Endodermal cell (in vitro differentiated cells): ENCODE measurements at regions not wholly inside any gene's neighbourhood (a gene's known extent, or its start where the extent isn't known, plus 50 kb on each side); places are given as distances from the start of the nearest gene placed in this dataset.
A peak's percentile ranks its signal among the peaks of the same experiment; 100 is the strongest.
"Not testable (repeated sequence)": the region's sequence is repeated elsewhere in the genome, so short reads cannot be mapped to it uniquely, and the experiment has no call there.

Source experiments
- DNase-seq: peaks from one replicate; pipeline ENCODE4 v3.0.0-alpha.2; 2017
- H3K27ac ChIP-seq: 2 replicates; pipeline ENCODE4 v1.5.1; 2013; ENCODE audit warnings: mild to moderate bottlenecking, low read depth, low read length, moderate library complexity
- H3K27me3 ChIP-seq: 2 replicates; pipeline ENCODE4 v1.6.1; 2013; ENCODE audit warnings: mild to moderate bottlenecking, low read length, moderate library complexity; ENCODE audit not compliant: insufficient read depth, control insufficient read depth, poor library complexity, severe bottlenecking
- H3K36me3 ChIP-seq: 2 replicates; pipeline ENCODE4 v1.7.0; 2013; ENCODE audit warnings: mild to moderate bottlenecking, low read length, moderate library complexity; ENCODE audit not compliant: control insufficient read depth, insufficient read depth
- H3K4me1 ChIP-seq: one replicate; pipeline ENCODE4 v1.7.0; 2013; ENCODE audit warnings: low read length; ENCODE audit not compliant: control insufficient read depth, insufficient read depth
- H3K4me3 ChIP-seq: 2 replicates; pipeline ENCODE4 v1.5.1; 2013; ENCODE audit warnings: mild to moderate bottlenecking, low read length, moderate library complexity
- H3K9ac ChIP-seq: 2 replicates; pipeline ENCODE4 v1.6.1; 2013; ENCODE audit warnings: mild to moderate bottlenecking, low read length, moderate library complexity; ENCODE audit not compliant: poor library complexity, severe bottlenecking; ENCODE audit errors: extremely low read depth
- H3K9me3 ChIP-seq: 2 replicates; pipeline ENCODE4 v1.6.1; 2013; ENCODE audit warnings: mild to moderate bottlenecking, low read length, moderate library complexity; ENCODE audit not compliant: control insufficient read depth
- H3K27ac Mint-ChIP-seq: 2 replicates; pipeline ENCODE4 v1.8.0; 2020; ENCODE audit warnings: mixed read lengths
- H3K27me3 Mint-ChIP-seq: 2 replicates; pipeline ENCODE4 v1.8.0; 2021; ENCODE audit warnings: mild to moderate bottlenecking, mixed read lengths; ENCODE audit not compliant: insufficient read depth
- H3K36me3 Mint-ChIP-seq: 2 replicates; pipeline ENCODE4 v1.8.0; 2020; ENCODE audit warnings: low read depth, mixed read lengths
- H3K4me1 Mint-ChIP-seq: 2 replicates; pipeline ENCODE4 v1.8.0; 2020; ENCODE audit warnings: mixed read lengths
- H3K4me3 Mint-ChIP-seq: 2 replicates; pipeline ENCODE4 v1.8.0; 2020; ENCODE audit warnings: mild to moderate bottlenecking, moderate library complexity, mixed read lengths
- H3K9me3 Mint-ChIP-seq: 2 replicates; pipeline ENCODE4 v1.8.0; 2020; ENCODE audit warnings: mild to moderate bottlenecking, mixed read lengths
- CTCF ChIP-seq: fragments of 200-600 bp; sonication (generic); conservative IDR thresholded peaks from 2 replicates; pipeline ENCODE4 v1.5.0; 2021; ENCODE audit warnings: antibody characterized with exemption, mild to moderate bottlenecking
- WGBS, 2 experiments: methylation state at CpG; one replicate each; pipeline versions ENCODE4 v1.1.5 to v1.1.7; 2013; ENCODE audit warnings: missing lambda C conversion rate in 2 of 2, mixed read lengths in 1 of 2; ENCODE audit not compliant: insufficient coverage in 1 of 2, insufficient read length in 1 of 2; 5-methylcytosine and 5-hydroxymethylcytosine counted together

- H3K27me3 ChIP-seq, result no peaks in the 10 kb centered on the region
- Mint-ChIP-seq H3K4me1 (no peaks in the 10 kb centered on the region), H3K27me3 (peaks cover 15% of the 10 kb centered on the region), H3K4me3 (no peak overlapping the region), H3K27ac (no peak overlapping the region), H3K36me3 (no peaks in the 10 kb centered on the region), H3K9me3 (peaks cover 34% of the 10 kb centered on the region)
- peak; percentile 86 for DNase-seq
- peaks cover 8% of the 10 kb centered on the region for H3K9me3 ChIP-seq
- H3K9ac ChIP-seq, result no peak overlapping the region
- no peak overlapping the region for H3K4me3 ChIP-seq
- TF ChIP-seq CTCF, result peak; percentile 58
- no peaks in the 10 kb centered on the region for H3K36me3 ChIP-seq
- no peaks in the 10 kb centered on the region for H3K4me1 ChIP-seq
- no peak overlapping the region for H3K27ac ChIP-seq
- 78 to 79% methylated on average over 8 to 11 of the region's 11 CpGs for WGBS, 2 experiments
Observed at GRCh38 chr2:64888591-64889309, 100.4 kb upstream of the SLC1A4 start.

- Histone ChIP-seq H3K4me1 (no peaks in the 10 kb centered on the region), H3K27me3 (no peaks in the 10 kb centered on the region), H3K4me3 (no peak overlapping the region), H3K9me3 (peaks cover 8% of the 10 kb centered on the region), H3K9ac (no peak overlapping the region), H3K27ac (no peak overlapping the region), H3K36me3 (no peaks in the 10 kb centered on the region)
- TF ChIP-seq CTCF, result no peak
- no peak overlapping the region for H3K4me3 Mint-ChIP-seq
- H3K27me3 Mint-ChIP-seq, result peaks cover 22% of the 10 kb centered on the region
- no peaks in the 10 kb centered on the region for H3K4me1 Mint-ChIP-seq
- H3K9me3 Mint-ChIP-seq, result peaks cover 34% of the 10 kb centered on the region
- H3K36me3 Mint-ChIP-seq, result no peaks in the 10 kb centered on the region
- no peak for DNase-seq
- WGBS, 2 experiments, result 82 to 89% methylated on average over 3 to 4 of the region's 4 CpGs
- no peak overlapping the region for H3K27ac Mint-ChIP-seq
Observed at GRCh38 chr2:64889803-64890202, 99.4 kb upstream of the SLC1A4 start.

- not testable (repeated sequence) for H3K9ac ChIP-seq, H3K36me3 Mint-ChIP-seq, H3K27me3 ChIP-seq, H3K9me3 ChIP-seq, H3K4me1 Mint-ChIP-seq, H3K27ac Mint-ChIP-seq, H3K4me3 ChIP-seq, H3K4me3 Mint-ChIP-seq, H3K27ac ChIP-seq, H3K4me1 ChIP-seq, DNase-seq, H3K9me3 Mint-ChIP-seq, H3K36me3 ChIP-seq
- WGBS, 2 experiments, result 100% methylated on average over 3 of the region's 3 CpGs; no CpG with 5 or more reads in 1 of the 2 experiments
- peaks cover 30% of the 10 kb centered on the region for H3K27me3 Mint-ChIP-seq
Observed at GRCh38 chr2:64896572-64896971, 92.6 kb upstream of the SLC1A4 start.
